ENCODE measurements at regions not wholly inside any gene's neighbourhood (a gene's known extent, or its start where the extent isn't known, plus 50 kb on each side); places are given as distances from the start of the nearest gene placed in this dataset.
"Not testable (repeated sequence)": the region's sequence is repeated elsewhere in the genome, so short reads cannot be mapped to it uniquely, and the experiment has no call there.

GRCh38 chr1:234795007-234795406 lies 185.0 kb upstream of the IRF2BP2 start:
- DNase-seq (ENCODE audit: low read depth, low spot score); ATAC-seq; CTCF ChIA-PET: not testable (repeated sequence)

GRCh38 chr1:234794452-234794851 lies 184.5 kb upstream of the IRF2BP2 start:
- POLR2A ChIA-PET; H4K20me1 ChIP-seq (ENCODE audit: insufficient read depth); CTCF ChIA-PET; DNase-seq (ENCODE audit: low read depth, low spot score); RAD21 ChIA-PET (ENCODE audit: low non-redundant PET in 1 of 2, low total read pairs in 2 of 2, uncharacterized antibody in 2 of 2, unreplicated experiment in 2 of 2); intact Hi-C loops (cut with micrococcal nuclease); H3K36me3 ChIP-seq (ENCODE audit: control insufficient read depth in 1 of 2, insufficient read depth in 2 of 2, low read length in 2 of 2); H3K9me2 ChIP-seq (ENCODE audit: insufficient read depth); H3K9me3 ChIP-seq (ENCODE audit: control insufficient read depth in 1 of 2, insufficient read depth in 1 of 2, low read depth in 1 of 2, low read length in 2 of 2); H3K4me1 ChIP-seq (ENCODE audit: control insufficient read depth in 1 of 2, insufficient read depth in 2 of 2, low read length in 2 of 2); H3K9ac ChIP-seq (ENCODE audit: low read length); H3K79me2 ChIP-seq (ENCODE audit: insufficient read depth, low read length); BruUV-seq (replicated peaks); H3K27ac ChIP-seq (ENCODE audit: low read depth, low read length); H3K4me2 ChIP-seq (ENCODE audit: low read length); H3K4me3 ChIP-seq (replicated peaks in 1 of 2; ENCODE audit: low read depth in 1 of 2, low read length in 2 of 2); H2AFZ ChIP-seq (ENCODE audit: low read depth, low read length, poor library complexity, severe bottlenecking); H3K27me3 ChIP-seq (ENCODE audit: insufficient read depth, low read length): not testable (repeated sequence)
- ATAC-seq: peak; percentile 38; the same call in 1 of the 2 replicates

More at GRCh38 chr1:234795007-234795406, 185.0 kb upstream of the IRF2BP2 start:
- POLR2A ChIA-PET; BruUV-seq (replicated peaks); H3K4me2 ChIP-seq (ENCODE audit: low read length); intact Hi-C loops (cut with micrococcal nuclease); H3K9me2 ChIP-seq (ENCODE audit: insufficient read depth); H3K79me2 ChIP-seq (ENCODE audit: insufficient read depth, low read length); H4K20me1 ChIP-seq (ENCODE audit: insufficient read depth); H3K27ac ChIP-seq (ENCODE audit: low read depth, low read length); RAD21 ChIA-PET (ENCODE audit: low non-redundant PET in 1 of 2, low total read pairs in 2 of 2, uncharacterized antibody in 2 of 2, unreplicated experiment in 2 of 2); H3K4me1 ChIP-seq (ENCODE audit: control insufficient read depth in 1 of 2, insufficient read depth in 2 of 2, low read length in 2 of 2); H3K9me3 ChIP-seq (ENCODE audit: control insufficient read depth in 1 of 2, insufficient read depth in 1 of 2, low read depth in 1 of 2, low read length in 2 of 2); H2AFZ ChIP-seq (ENCODE audit: low read depth, low read length, poor library complexity, severe bottlenecking); H3K27me3 ChIP-seq (ENCODE audit: insufficient read depth, low read length); H3K9ac ChIP-seq (ENCODE audit: low read length); H3K4me3 ChIP-seq (replicated peaks in 1 of 2; ENCODE audit: low read depth in 1 of 2, low read length in 2 of 2); H3K36me3 ChIP-seq (ENCODE audit: control insufficient read depth in 1 of 2, insufficient read depth in 2 of 2, low read length in 2 of 2): not testable (repeated sequence)

- H3K27ac ChIP-seq (ENCODE audit: low read depth, low read length); H3K27me3 ChIP-seq (ENCODE audit: insufficient read depth, low read length); H3K4me2 ChIP-seq (ENCODE audit: low read length); H3K4me1 ChIP-seq (ENCODE audit: control insufficient read depth in 1 of 2, insufficient read depth in 2 of 2, low read length in 2 of 2); BruUV-seq (replicated peaks); RAD21 ChIA-PET (ENCODE audit: low non-redundant PET in 1 of 2, low total read pairs in 2 of 2, uncharacterized antibody in 2 of 2, unreplicated experiment in 2 of 2); H3K4me3 ChIP-seq (replicated peaks in 1 of 2; ENCODE audit: low read depth in 1 of 2, low read length in 2 of 2); DNase-seq (ENCODE audit: low read depth, low spot score); H4K20me1 ChIP-seq (ENCODE audit: insufficient read depth); POLR2A ChIA-PET; intact Hi-C loops (cut with micrococcal nuclease); H3K9me3 ChIP-seq (ENCODE audit: control insufficient read depth in 1 of 2, insufficient read depth in 1 of 2, low read depth in 1 of 2, low read length in 2 of 2); ATAC-seq; H3K9ac ChIP-seq (ENCODE audit: low read length); H2AFZ ChIP-seq (ENCODE audit: low read depth, low read length, poor library complexity, severe bottlenecking); H3K79me2 ChIP-seq (ENCODE audit: insufficient read depth, low read length); CTCF ChIA-PET; H3K9me2 ChIP-seq (ENCODE audit: insufficient read depth); H3K36me3 ChIP-seq (ENCODE audit: control insufficient read depth in 1 of 2, insufficient read depth in 2 of 2, low read length in 2 of 2): not testable (repeated sequence)
Measured at GRCh38 chr1:234793924-234794323, 183.9 kb upstream of the IRF2BP2 start.

- RAD21 ChIA-PET (ENCODE audit: low non-redundant PET in 1 of 2, low total read pairs in 2 of 2, uncharacterized antibody in 2 of 2, unreplicated experiment in 2 of 2); ATAC-seq; H3K79me2 ChIP-seq (ENCODE audit: insufficient read depth, low read length); H4K20me1 ChIP-seq (ENCODE audit: insufficient read depth); H3K9me2 ChIP-seq (ENCODE audit: insufficient read depth); H3K9ac ChIP-seq (ENCODE audit: low read length); H3K36me3 ChIP-seq (ENCODE audit: control insufficient read depth in 1 of 2, insufficient read depth in 2 of 2, low read length in 2 of 2); POLR2A ChIA-PET; H3K4me1 ChIP-seq (ENCODE audit: control insufficient read depth in 1 of 2, insufficient read depth in 2 of 2, low read length in 2 of 2); H3K4me2 ChIP-seq (ENCODE audit: low read length); H3K27ac ChIP-seq (ENCODE audit: low read depth, low read length); H2AFZ ChIP-seq (ENCODE audit: low read depth, low read length, poor library complexity, severe bottlenecking); H3K9me3 ChIP-seq (ENCODE audit: control insufficient read depth in 1 of 2, insufficient read depth in 1 of 2, low read depth in 1 of 2, low read length in 2 of 2); H3K4me3 ChIP-seq (replicated peaks in 1 of 2; ENCODE audit: low read depth in 1 of 2, low read length in 2 of 2); H3K27me3 ChIP-seq (ENCODE audit: insufficient read depth, low read length); intact Hi-C loops (cut with micrococcal nuclease); CTCF ChIA-PET; BruUV-seq (replicated peaks); DNase-seq (ENCODE audit: low read depth, low spot score): not testable (repeated sequence)
Measured at GRCh38 chr1:234792221-234792864, 182.4 kb upstream of the IRF2BP2 start.
